Endothelial cell (in vitro differentiated cells): ENCODE measurements at regions not wholly inside any gene's neighbourhood (a gene's known extent, or its start where the extent isn't known, plus 50 kb on each side); places are given as distances from the start of the nearest gene placed in this dataset.

ENCODE experiments used
- DNase-seq: peaks from one replicate; pipeline ENCODE4 v3.0.0; 2021; ENCODE audit warnings: low spot score
- H3K27ac Mint-ChIP-seq: one replicate; pipeline ENCODE4 v1.8.0; 2021; ENCODE audit warnings: mixed read lengths, inconsistent platforms; ENCODE audit not compliant: unreplicated experiment
- H3K27me3 Mint-ChIP-seq: one replicate; pipeline ENCODE4 v1.8.0; 2021; ENCODE audit warnings: mild to moderate bottlenecking, moderate library complexity, mixed read lengths, inconsistent platforms; ENCODE audit not compliant: unreplicated experiment
- H3K36me3 Mint-ChIP-seq: one replicate; pipeline ENCODE4 v1.8.0; 2021; ENCODE audit warnings: mild to moderate bottlenecking, low read depth, mixed read lengths, inconsistent platforms; ENCODE audit not compliant: unreplicated experiment
- H3K4me1 Mint-ChIP-seq: one replicate; pipeline ENCODE4 v1.8.0; 2021; ENCODE audit warnings: mild to moderate bottlenecking, mixed read lengths, inconsistent platforms; ENCODE audit not compliant: unreplicated experiment
- H3K4me3 Mint-ChIP-seq: one replicate; pipeline ENCODE4 v1.8.0; 2021; ENCODE audit warnings: mild to moderate bottlenecking, mixed read lengths, inconsistent platforms; ENCODE audit not compliant: unreplicated experiment
- H3K9me3 Mint-ChIP-seq: one replicate; pipeline ENCODE4 v1.8.0; 2021; ENCODE audit warnings: mixed read lengths, inconsistent platforms; ENCODE audit not compliant: unreplicated experiment
- CTCF ChIP-seq: fragments of 200-600 bp; sonication (generic); IDR thresholded peaks from one replicate; pipeline ENCODE4 v1.5.0; 2021; ENCODE audit warnings: antibody characterized with exemption; ENCODE audit not compliant: unreplicated experiment

GRCh38 chr6:170232186-170233002, 58.5 kb downstream of the DLL1 start:
- no peak overlapping the region for H3K4me3 Mint-ChIP-seq
- no peaks in the 10 kb centered on the region for H3K4me1 Mint-ChIP-seq
- H3K36me3 Mint-ChIP-seq = no peaks in the 10 kb centered on the region
- H3K27me3 Mint-ChIP-seq = no peaks in the 10 kb centered on the region
- no peaks in the 10 kb centered on the region for H3K9me3 Mint-ChIP-seq
- no peak overlapping the region for H3K27ac Mint-ChIP-seq
- TF ChIP-seq CTCF = no peak
- no peak for DNase-seq

DNA sequence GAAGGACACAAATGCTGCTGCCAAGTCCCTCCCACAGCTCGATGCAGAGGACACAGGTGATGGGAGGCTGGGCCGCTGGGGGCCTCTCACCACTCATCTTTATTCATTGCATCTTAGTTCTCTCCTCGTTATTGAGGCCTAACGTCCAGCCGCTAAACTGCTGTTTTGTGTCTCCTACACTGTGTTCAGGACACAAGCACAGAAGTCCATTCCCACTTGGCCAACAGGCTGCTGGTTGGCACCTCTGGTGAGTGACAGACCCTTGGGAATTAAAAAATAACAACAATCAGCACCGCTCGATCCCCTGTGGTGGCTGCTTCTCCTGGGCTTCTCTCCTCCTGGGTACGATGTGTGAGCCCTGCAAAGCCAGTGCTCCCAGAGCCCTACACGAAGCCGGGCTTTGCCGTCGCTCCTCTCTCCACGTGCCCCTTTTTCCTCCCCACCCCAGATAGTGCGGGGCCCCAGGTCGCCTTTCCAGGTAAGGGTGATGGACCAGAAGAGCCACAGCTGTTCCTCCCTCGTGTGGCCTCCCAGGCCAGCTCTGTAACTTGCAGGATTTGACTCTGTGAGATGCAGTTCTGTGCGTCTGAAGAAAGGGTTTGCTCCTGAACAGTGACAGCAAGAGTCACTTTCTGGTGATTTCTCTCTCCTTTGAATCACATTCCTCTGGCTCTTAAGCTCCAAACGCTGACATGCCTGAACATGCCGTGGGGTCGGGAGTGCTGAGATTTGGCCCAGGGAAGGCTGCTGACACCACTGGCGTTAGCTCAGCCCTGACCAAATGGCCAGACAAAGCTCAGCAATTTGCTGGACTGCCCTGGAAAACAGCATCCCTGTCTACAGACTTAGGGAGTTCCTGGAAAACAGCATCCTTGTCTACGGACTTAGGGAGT, 59.3 kb downstream of the DLL1 start:
- TF ChIP-seq CTCF = no peak
- Mint-ChIP-seq H3K4me1 (no peaks in the 10 kb centered on the region), H3K4me3 (no peak overlapping the region), H3K36me3 (no peaks in the 10 kb centered on the region), H3K27me3 (no peaks in the 10 kb centered on the region), H3K27ac (no peak overlapping the region), H3K9me3 (no peaks in the 10 kb centered on the region)
- DNase-seq = no peak

GRCh38 chr6:170230520-170231292, 60.2 kb downstream of the DLL1 start:
- Mint-ChIP-seq H3K36me3 (no peaks in the 10 kb centered on the region), H3K9me3 (no peaks in the 10 kb centered on the region), H3K4me3 (no peak overlapping the region), H3K4me1 (no peaks in the 10 kb centered on the region), H3K27me3 (peaks cover 1% of the 10 kb centered on the region), H3K27ac (no peak overlapping the region)
- no peak for TF ChIP-seq CTCF
- no peak for DNase-seq

DNA sequence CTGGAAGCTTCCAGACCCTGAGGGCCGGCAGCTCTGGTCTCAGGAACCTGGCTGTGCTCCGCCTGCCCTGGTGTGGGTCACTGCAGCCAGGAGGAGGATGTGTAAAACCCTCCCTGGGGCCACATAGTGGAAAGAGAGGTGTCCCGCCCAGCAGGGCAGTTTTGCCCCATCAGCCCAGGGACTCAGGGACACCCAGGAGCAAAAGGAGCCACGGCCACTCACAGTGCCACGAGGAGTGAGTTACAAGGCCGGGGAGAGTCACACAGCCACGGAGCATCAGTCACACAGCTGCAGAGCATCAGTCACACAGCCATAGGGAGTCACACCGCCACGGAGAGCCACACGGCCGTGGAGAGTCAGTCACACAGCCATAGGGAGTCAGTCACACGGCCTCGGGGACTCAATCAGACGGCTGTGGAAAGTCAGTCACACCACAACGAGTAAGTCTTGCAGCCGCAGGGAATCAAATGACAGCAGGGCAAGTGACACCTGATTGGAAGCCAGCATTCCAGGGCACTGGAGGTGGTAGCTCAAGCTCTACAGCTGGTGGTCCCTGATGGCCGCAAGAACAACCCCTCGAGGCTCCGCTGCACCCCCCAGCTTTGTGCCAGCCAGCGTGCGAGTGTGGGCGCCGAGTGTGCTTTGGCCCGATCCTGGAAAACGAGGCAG, 60.9 kb downstream of the DLL1 start:
- Mint-ChIP-seq H3K36me3 (no peaks in the 10 kb centered on the region), H3K27me3 (peaks cover 2% of the 10 kb centered on the region), H3K27ac (no peak overlapping the region), H3K4me3 (no peak overlapping the region), H3K9me3 (no peaks in the 10 kb centered on the region), H3K4me1 (no peaks in the 10 kb centered on the region)
- no peak for TF ChIP-seq CTCF
- DNase-seq = no peak
